IMR-90 (cell line): ENCODE measurements at regions not wholly inside any gene's neighbourhood (a gene's known extent, or its start where the extent isn't known, plus 50 kb on each side); places are given as distances from the start of the nearest gene placed in this dataset.

ENCODE experiments used
- ATAC-seq: fragments of 200-7000 bp; cut with Tn5 transposase; 2 replicates; pipeline ENCODE4 v1.9.1; 2020; ENCODE audit warnings: low read depth, mild to moderate bottlenecking, moderate library complexity
- BruUV-seq: library from RNA; stranded (reverse); fragments of 400-500 nt; replicated peaks from 2 replicates; lab custom pipeline; 2021; lab: Mats Ljungman, UMichigan
- CTCF ChIA-PET: fragments of 300-600 bp; formaldehyde crosslinking; extraction: SDS; loops from one replicate; lab custom pipeline; 2021; ENCODE audit warnings: antibody characterized with exemption; lab: Yijun Ruan, JAX
- POLR2A ChIA-PET: fragments of 300-600 bp; sonication (Branson Sonifier 250); formaldehyde crosslinking; loops from one replicate; lab custom pipeline; 2022; ENCODE audit warnings: antibody characterized with exemption; ENCODE audit not compliant: unreplicated experiment; lab: Charles Lee
- DNase-seq: peaks from one replicate; pipeline ENCODE4 v3.0.0; 2013
- H2AFZ ChIP-seq: replicated peaks from 2 replicates; pipeline ENCODE3; 2013; ENCODE audit warnings: low read length, mild to moderate bottlenecking; ENCODE audit not compliant: poor library complexity
- H2AK5ac ChIP-seq: 2 replicates; pipeline ENCODE4 v1.6.1; 2013; ENCODE audit warnings: low read depth, low read length, inconsistent platforms
- H2AK9ac ChIP-seq: replicated peaks from 2 replicates; pipeline ENCODE3; 2013; ENCODE audit warnings: mild to moderate bottlenecking, low read depth, low read length, moderate library complexity; ENCODE audit not compliant: poor library complexity
- H2BK120ac ChIP-seq: 2 replicates; pipeline ENCODE4 v1.6.1; 2013; ENCODE audit warnings: low read depth, low read length, inconsistent platforms
- H2BK15ac ChIP-seq: 3 replicates; pipeline ENCODE4 v1.6.1; 2013; ENCODE audit warnings: low read depth, low read length, inconsistent platforms
- H2BK20ac ChIP-seq: 2 replicates; pipeline ENCODE4 v1.6.1; 2013; ENCODE audit warnings: low read depth, mild to moderate bottlenecking, inconsistent platforms, low read length, moderate library complexity
- H2BK5ac ChIP-seq: 2 replicates; pipeline ENCODE4 v1.6.1; 2013; ENCODE audit warnings: mild to moderate bottlenecking, low read depth, low read length, inconsistent platforms; ENCODE audit not compliant: poor library complexity, severe bottlenecking
- H3K14ac ChIP-seq: replicated peaks from 2 replicates; pipeline ENCODE4 v1.6.1; 2013; ENCODE audit warnings: low read depth, low read length, inconsistent platforms
- H3K18ac ChIP-seq: 2 replicates; pipeline ENCODE4 v1.6.1; 2013; ENCODE audit warnings: low read depth, low read length, control low read depth
- H3K23ac ChIP-seq: 2 replicates; pipeline ENCODE4 v1.6.1; 2013; ENCODE audit warnings: low read depth, low read length, inconsistent platforms
- H3K27ac ChIP-seq: 2 replicates; pipeline ENCODE4 v1.5.1; 2013; ENCODE audit warnings: mild to moderate bottlenecking, control low read depth, low read length; ENCODE audit not compliant: insufficient read depth
- H3K27me3 ChIP-seq: 2 replicates; pipeline ENCODE4 v1.6.1; 2013; ENCODE audit warnings: low read length; ENCODE audit not compliant: control insufficient read depth, insufficient read depth
- H3K36me3 ChIP-seq: 2 replicates; pipeline ENCODE4 v1.6.1; 2013; ENCODE audit warnings: low read length, mixed read lengths; ENCODE audit not compliant: control insufficient read depth, insufficient read depth
- H3K4ac ChIP-seq: 2 replicates; pipeline ENCODE4 v1.6.1; 2013; ENCODE audit warnings: low read depth, low read length, inconsistent platforms
- H3K4me1 ChIP-seq: 2 replicates; pipeline ENCODE4 v1.6.1; 2013; ENCODE audit warnings: low read length, mixed read lengths; ENCODE audit not compliant: control insufficient read depth, insufficient read depth
- H3K4me2 ChIP-seq: 2 replicates; pipeline ENCODE4 v1.6.1; 2013; ENCODE audit warnings: low read depth, mild to moderate bottlenecking, control low read depth, low read length, moderate library complexity
- H3K4me3 ChIP-seq: 2 replicates; pipeline ENCODE4 v1.5.1; 2013; ENCODE audit warnings: low read depth, mild to moderate bottlenecking, control low read depth, low read length, moderate library complexity; ENCODE audit not compliant: insufficient read depth
- H3K56ac ChIP-seq: 2 replicates; pipeline ENCODE4 v1.6.1; 2013; ENCODE audit warnings: low read length, inconsistent platforms; ENCODE audit not compliant: insufficient read depth; ENCODE audit errors: extremely low read depth
- H3K79me1 ChIP-seq, 2 experiments: 2 replicates each; pipeline ENCODE4 v1.6.1; 2013; ENCODE audit warnings: low read length in 2 of 2, inconsistent platforms in 1 of 2, low read depth in 1 of 2
- H3K9ac ChIP-seq: 2 replicates; pipeline ENCODE4 v1.6.1; 2013; ENCODE audit warnings: low read depth, low read length, control low read depth
- H3K9me1 ChIP-seq: 2 replicates; pipeline ENCODE4 v1.6.1; 2013; ENCODE audit warnings: low read length, inconsistent platforms; ENCODE audit not compliant: insufficient read depth
- H3K9me3 ChIP-seq: 2 replicates; pipeline ENCODE4 v1.6.1; 2013; ENCODE audit warnings: low read length; ENCODE audit not compliant: control insufficient read depth, insufficient read depth
- H4K20me1 ChIP-seq: 2 replicates; pipeline ENCODE4 v1.6.1; 2013; ENCODE audit warnings: low read length, inconsistent platforms; ENCODE audit not compliant: insufficient read depth
- H4K5ac ChIP-seq: 2 replicates; pipeline ENCODE4 v1.6.1; 2013; ENCODE audit warnings: mild to moderate bottlenecking, low read depth, low read length, control low read depth
- H4K8ac ChIP-seq, 2 experiments: 2 replicates each; pipeline ENCODE4 v1.6.1; 2013; ENCODE audit warnings: low read depth in 2 of 2, low read length in 2 of 2, control low read depth in 1 of 2, inconsistent platforms in 1 of 2
- H4K91ac ChIP-seq: 2 replicates; pipeline ENCODE4 v1.6.1; 2013; ENCODE audit warnings: low read depth, low read length, inconsistent platforms; ENCODE audit not compliant: insufficient read depth
- CHD1 ChIP-seq: IDR thresholded peaks from 2 replicates; pipeline ENCODE4 v1.6.1; 2012; ENCODE audit warnings: low read depth, low read length, improper control_type of control experiment
- MXI1 ChIP-seq: IDR thresholded peaks from 2 replicates; pipeline ENCODE4 v1.6.1; 2012; ENCODE audit warnings: low read depth, mild to moderate bottlenecking, low read length, moderate library complexity, borderline replicate concordance
- RAD21 ChIP-seq: IDR thresholded peaks from 2 replicates; pipeline ENCODE4 v1.6.1; 2012; ENCODE audit warnings: low read length, improper control_type of control experiment
- RCOR1 ChIP-seq: IDR thresholded peaks from 2 replicates; pipeline ENCODE4 v1.6.1; 2012; ENCODE audit warnings: mild to moderate bottlenecking, low read length, improper control_type of control experiment; ENCODE audit not compliant: insufficient replicate concordance
- WGBS, 2 experiments: methylation state at CpG; one replicate each; pipeline versions ENCODE4 v1.1.5 to v1.1.7; 2013; ENCODE audit warnings: missing lambda C conversion rate in 2 of 2; ENCODE audit not compliant: insufficient read length in 1 of 2; ENCODE audit errors: extremely low coverage in 2 of 2; 5-methylcytosine and 5-hydroxymethylcytosine counted together
- dilution Hi-C: fragments of 300-500 bp; cut with HindIII; formaldehyde crosslinking; loops from one replicate; pipeline ENCODE4 v1.14.3; 2018; ENCODE audit warnings: low sequenced_read_pairs; ENCODE audit not compliant: unreplicated experiment
- in situ Hi-C: fragments of 300-500 bp; cut with MboI; formaldehyde crosslinking; loops from 3 replicates; pipeline ENCODE4 v1.14.3; 2019; ENCODE audit warnings: low sequenced_read_pairs, inconsistent platforms, mixed read lengths
- intact Hi-C: fragments of 100-400 bp; cut with micrococcal nuclease; formaldehyde crosslinking; loops from 2 replicates; pipeline ENCODE4 v1.10.0; 2022
- TF ChIP-seq, protein P1 (sequence below): fragments of 150-350 bp; IDR thresholded peaks from 2 replicates; pipeline ENCODE4 v1.6.1; 2016; ENCODE audit warnings: low read depth, mild to moderate bottlenecking, low read length, moderate library complexity, borderline replicate concordance

DNA sequence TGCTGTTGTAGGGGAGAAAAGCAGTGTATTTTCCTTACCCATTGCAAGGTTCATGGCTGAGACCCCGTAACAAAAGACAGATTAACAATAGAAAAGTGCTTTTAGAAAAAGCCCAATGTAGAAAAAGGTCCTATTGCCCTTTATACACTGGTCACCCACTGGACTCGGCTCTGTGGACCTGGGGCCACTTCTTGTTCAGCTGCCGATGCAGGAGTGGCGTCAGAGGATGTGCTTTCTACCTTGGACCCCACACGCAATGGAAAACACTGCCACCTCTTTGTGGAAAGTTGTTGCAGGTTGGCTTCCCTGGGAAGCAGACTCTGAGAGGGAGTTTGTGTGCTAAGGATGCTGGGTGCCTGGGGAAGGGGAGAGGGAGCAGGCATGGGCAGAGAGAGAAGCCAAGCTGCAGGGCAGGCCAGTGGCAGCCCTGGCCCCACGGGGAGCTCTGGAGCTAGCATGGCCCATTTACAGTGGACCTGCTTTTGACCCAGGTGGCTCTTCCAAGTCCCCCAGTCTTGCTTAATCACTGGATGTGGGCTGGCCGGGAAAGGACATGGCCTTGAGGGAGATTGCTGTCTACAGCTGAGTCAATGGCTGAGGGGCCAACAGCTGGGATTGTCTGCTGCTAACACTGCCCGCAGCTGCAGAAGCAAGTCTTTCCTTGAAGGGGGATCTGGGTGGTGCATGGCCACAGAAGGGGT lies 142.9 kb downstream of the CDC5L start:
- Histone ChIP-seq H3K4me3 (no peak overlapping the region), H3K36me3 (no peaks in the 10 kb centered on the region), H2BK15ac (no peak overlapping the region), H3K4me1 (no peaks in the 10 kb centered on the region), H3K9me3 (no peaks in the 10 kb centered on the region), H3K27ac (no peak overlapping the region), H2AK5ac (no peak overlapping the region), H3K4ac (no peak overlapping the region), H4K5ac (no peak overlapping the region), H3K9ac (no peak overlapping the region), H3K14ac (no peak overlapping the region), H3K18ac (no peak overlapping the region), H4K91ac (no peak overlapping the region), H3K27me3 (peaks cover 59% of the 10 kb centered on the region), H3K56ac (no peak overlapping the region), H3K9me1 (no peaks in the 10 kb centered on the region), H4K20me1 (no peaks in the 10 kb centered on the region), H3K79me1 (no peaks in the 10 kb centered on the region), H3K23ac (no peak overlapping the region), H2AFZ (no peak overlapping the region), H2BK5ac (no peak overlapping the region), H3K4me2 (no peak overlapping the region), H2BK120ac (no peak overlapping the region), H2BK20ac (no peak overlapping the region), H4K8ac (no peak overlapping the region), H2AK9ac (no peak overlapping the region)
- POLR2A ChIA-PET, result interaction anchor here (0.6 kb wide), 1 partner anchor 8 kb away, joined by 3 read pairs; no protein-coding TSS in a partner anchor
- ATAC-seq (no peak), DNase-seq (no peak)
- BruUV-seq, result no TSS peak
- dilution Hi-C loops (no loop called here), in situ Hi-C loops (no loop called here), intact Hi-C loops (no loop called here)
- no CpG with 5 or more reads among the region's 8 CpGs for WGBS, 2 experiments
- no peak for TF ChIP-seq CHD1
- TF ChIP-seq RAD21, result no peak
- TF ChIP-seq RCOR1, result no peak
- TF ChIP-seq, protein P1, sequence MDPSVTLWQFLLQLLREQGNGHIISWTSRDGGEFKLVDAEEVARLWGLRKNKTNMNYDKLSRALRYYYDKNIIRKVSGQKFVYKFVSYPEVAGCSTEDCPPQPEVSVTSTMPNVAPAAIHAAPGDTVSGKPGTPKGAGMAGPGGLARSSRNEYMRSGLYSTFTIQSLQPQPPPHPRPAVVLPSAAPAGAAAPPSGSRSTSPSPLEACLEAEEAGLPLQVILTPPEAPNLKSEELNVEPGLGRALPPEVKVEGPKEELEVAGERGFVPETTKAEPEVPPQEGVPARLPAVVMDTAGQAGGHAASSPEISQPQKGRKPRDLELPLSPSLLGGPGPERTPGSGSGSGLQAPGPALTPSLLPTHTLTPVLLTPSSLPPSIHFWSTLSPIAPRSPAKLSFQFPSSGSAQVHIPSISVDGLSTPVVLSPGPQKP, result no peak
- TF ChIP-seq MXI1, result no peak
- CTCF ChIA-PET, result no interaction called here
